ENCODE measurements at regions not wholly inside any gene's neighbourhood (a gene's known extent, or its start where the extent isn't known, plus 50 kb on each side); places are given as distances from the start of the nearest gene placed in this dataset.

DNA sequence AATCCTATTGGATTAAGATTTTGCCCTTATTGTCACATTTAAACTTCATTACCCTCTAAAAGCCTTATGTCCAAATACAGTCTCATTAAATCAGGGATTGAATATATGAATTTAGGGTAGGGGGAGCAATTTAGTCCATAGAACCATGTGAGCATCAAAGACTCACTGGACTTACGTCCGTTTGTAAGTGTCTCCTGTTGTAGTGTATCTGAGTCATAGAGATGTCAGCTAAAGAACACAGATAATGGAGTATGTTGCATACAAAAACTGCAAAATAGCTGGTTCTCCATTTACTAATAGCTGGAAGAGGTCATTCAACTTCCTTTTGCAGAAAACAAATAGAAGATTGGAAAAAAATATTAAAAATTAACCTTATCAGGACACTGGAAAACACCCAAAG lies 599.1 kb upstream of the SOX9 start:
- Histone ChIP-seq H3K4me2 (ENCODE audit: low read length) (no peak overlapping the region), H3K27ac (ENCODE audit: low read depth, low read length, poor library complexity, severe bottlenecking) (no peak overlapping the region), H4K20me1 (ENCODE audit: insufficient read depth, low read length) (no peaks in the 10 kb centered on the region), H3K9me2 (ENCODE audit: low read depth, low read length) (no peaks in the 10 kb centered on the region), H3K27me3 (ENCODE audit: insufficient read depth, low read length) (no peaks in the 10 kb centered on the region), H3F3A (ENCODE audit: insufficient read depth, low read length) (no peaks in the 10 kb centered on the region), H3K9ac (ENCODE audit: low read length) (no peak overlapping the region), H3K9me3 (ENCODE audit: low read length) (no peaks in the 10 kb centered on the region), H3K4me3 (ENCODE audit: low read depth, low read length, poor library complexity, severe bottlenecking) (no peak overlapping the region), H3K79me2 (ENCODE audit: insufficient read depth, low read length) (no peaks in the 10 kb centered on the region), H3K4me1 (ENCODE audit: insufficient read depth, low read length, severe bottlenecking) (no peaks in the 10 kb centered on the region), H3K36me3 (ENCODE audit: insufficient read depth, low read length) (no peaks in the 10 kb centered on the region), H2AFZ (ENCODE audit: low read length) (no peak overlapping the region)
- TF ChIP-seq, protein P1, sequence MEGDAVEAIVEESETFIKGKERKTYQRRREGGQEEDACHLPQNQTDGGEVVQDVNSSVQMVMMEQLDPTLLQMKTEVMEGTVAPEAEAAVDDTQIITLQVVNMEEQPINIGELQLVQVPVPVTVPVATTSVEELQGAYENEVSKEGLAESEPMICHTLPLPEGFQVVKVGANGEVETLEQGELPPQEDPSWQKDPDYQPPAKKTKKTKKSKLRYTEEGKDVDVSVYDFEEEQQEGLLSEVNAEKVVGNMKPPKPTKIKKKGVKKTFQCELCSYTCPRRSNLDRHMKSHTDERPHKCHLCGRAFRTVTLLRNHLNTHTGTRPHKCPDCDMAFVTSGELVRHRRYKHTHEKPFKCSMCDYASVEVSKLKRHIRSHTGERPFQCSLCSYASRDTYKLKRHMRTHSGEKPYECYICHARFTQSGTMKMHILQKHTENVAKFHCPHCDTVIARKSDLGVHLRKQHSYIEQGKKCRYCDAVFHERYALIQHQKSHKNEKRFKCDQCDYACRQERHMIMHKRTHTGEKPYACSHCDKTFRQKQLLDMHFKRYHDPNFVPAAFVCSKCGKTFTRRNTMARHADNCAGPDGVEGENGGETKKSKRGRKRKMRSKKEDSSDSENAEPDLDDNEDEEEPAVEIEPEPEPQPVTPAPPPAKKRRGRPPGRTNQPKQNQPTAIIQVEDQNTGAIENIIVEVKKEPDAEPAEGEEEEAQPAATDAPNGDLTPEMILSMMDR (IDR thresholded peaks at IDR 0.05; ENCODE audit: low read length): no peak
- TF ChIP-seq EZH2 (IDR thresholded peaks at IDR 0.05; ENCODE audit: borderline replicate concordance, low read length): no peak

GRCh38 chr17:71522383-71522782 lies 598.4 kb upstream of the SOX9 start:
- no peak overlapping the region for H3K4me2 ChIP-seq (ENCODE audit: low read length)
- no peaks in the 10 kb centered on the region for H3K27me3 ChIP-seq (ENCODE audit: insufficient read depth, low read length)
- H3F3A ChIP-seq (ENCODE audit: insufficient read depth, low read length): no peaks in the 10 kb centered on the region

GRCh38 chr17:71527311-71527710 lies 593.5 kb upstream of the SOX9 start:
- Histone ChIP-seq H3F3A (ENCODE audit: insufficient read depth, low read length) (no peaks in the 10 kb centered on the region), H2AFZ (ENCODE audit: low read length) (no peak overlapping the region), H3K9me3 (ENCODE audit: low read length) (no peaks in the 10 kb centered on the region), H3K4me3 (ENCODE audit: low read depth, low read length, poor library complexity, severe bottlenecking) (no peak overlapping the region), H3K27ac (ENCODE audit: low read depth, low read length, poor library complexity, severe bottlenecking) (no peak overlapping the region), H3K4me1 (ENCODE audit: insufficient read depth, low read length, severe bottlenecking) (no peaks in the 10 kb centered on the region), H4K20me1 (ENCODE audit: insufficient read depth, low read length) (no peaks in the 10 kb centered on the region), H3K9ac (ENCODE audit: low read length) (no peak overlapping the region), H3K9me2 (ENCODE audit: low read depth, low read length) (no peaks in the 10 kb centered on the region), H3K36me3 (ENCODE audit: insufficient read depth, low read length) (no peaks in the 10 kb centered on the region), H3K79me2 (ENCODE audit: insufficient read depth, low read length) (no peaks in the 10 kb centered on the region), H3K27me3 (ENCODE audit: insufficient read depth, low read length) (no peaks in the 10 kb centered on the region), H3K4me2 (ENCODE audit: low read length) (no peak overlapping the region)
- TF ChIP-seq EZH2 (IDR thresholded peaks at IDR 0.05; ENCODE audit: borderline replicate concordance, low read length): no peak
- TF ChIP-seq, protein P1 (IDR thresholded peaks at IDR 0.05; ENCODE audit: low read length): no peak

More at GRCh38 chr17:71522383-71522782, 598.4 kb upstream of the SOX9 start:
- Histone ChIP-seq H3K9me2 (ENCODE audit: low read depth, low read length) (no peaks in the 10 kb centered on the region), H3K4me3 (ENCODE audit: low read depth, low read length, poor library complexity, severe bottlenecking) (no peak overlapping the region), H3K9me3 (ENCODE audit: low read length) (no peaks in the 10 kb centered on the region), H2AFZ (ENCODE audit: low read length) (no peak overlapping the region), H3K79me2 (ENCODE audit: insufficient read depth, low read length) (no peaks in the 10 kb centered on the region), H3K4me1 (ENCODE audit: insufficient read depth, low read length, severe bottlenecking) (no peaks in the 10 kb centered on the region), H4K20me1 (ENCODE audit: insufficient read depth, low read length) (no peaks in the 10 kb centered on the region), H3K36me3 (ENCODE audit: insufficient read depth, low read length) (no peaks in the 10 kb centered on the region), H3K9ac (ENCODE audit: low read length) (no peak overlapping the region), H3K27ac (ENCODE audit: low read depth, low read length, poor library complexity, severe bottlenecking) (no peak overlapping the region)
- TF ChIP-seq, protein P1 (IDR thresholded peaks at IDR 0.05; ENCODE audit: low read length): no peak
- TF ChIP-seq EZH2 (IDR thresholded peaks at IDR 0.05; ENCODE audit: borderline replicate concordance, low read length): no peak

All from OCI-LY1 (cell line).